GM18519 (cell line): ENCODE measurements at regions not wholly inside any gene's neighbourhood (a gene's known extent, or its start where the extent isn't known, plus 50 kb on each side); places are given as distances from the start of the nearest gene placed in this dataset.

ENCODE experiments used
- ATAC-seq: cut with Tn5 transposase; IDR thresholded peaks from one replicate; pipeline ENCODE4 v1.9.1; 2021; ENCODE audit warnings: mild to moderate bottlenecking, moderate library complexity; ENCODE audit not compliant: unreplicated experiment, low FRiP score

DNA sequence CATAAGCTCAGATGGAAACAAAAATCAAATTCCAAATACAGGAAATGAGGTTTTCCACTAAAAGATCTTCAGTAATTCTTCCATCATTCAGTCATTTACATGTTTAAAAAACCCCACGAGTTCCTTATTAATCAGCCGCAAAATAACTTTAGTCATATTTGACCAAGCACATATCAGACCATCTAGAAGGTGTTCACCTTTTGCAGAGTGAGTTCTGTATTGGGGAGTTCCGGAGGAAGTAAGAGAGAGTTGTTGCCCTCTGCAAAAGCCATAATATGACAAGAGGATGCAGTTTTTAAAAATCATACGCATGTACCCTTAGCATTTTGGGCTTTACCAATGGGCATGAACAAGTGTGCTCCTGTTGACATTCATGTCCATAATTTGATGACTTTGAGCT is 61.6 kb downstream of the CCR1 start:
- ATAC-seq = no peak

GRCh38 chr3:46146021-46146420 is 62.1 kb downstream of the CCR1 start:
- no peak for ATAC-seq

DNA sequence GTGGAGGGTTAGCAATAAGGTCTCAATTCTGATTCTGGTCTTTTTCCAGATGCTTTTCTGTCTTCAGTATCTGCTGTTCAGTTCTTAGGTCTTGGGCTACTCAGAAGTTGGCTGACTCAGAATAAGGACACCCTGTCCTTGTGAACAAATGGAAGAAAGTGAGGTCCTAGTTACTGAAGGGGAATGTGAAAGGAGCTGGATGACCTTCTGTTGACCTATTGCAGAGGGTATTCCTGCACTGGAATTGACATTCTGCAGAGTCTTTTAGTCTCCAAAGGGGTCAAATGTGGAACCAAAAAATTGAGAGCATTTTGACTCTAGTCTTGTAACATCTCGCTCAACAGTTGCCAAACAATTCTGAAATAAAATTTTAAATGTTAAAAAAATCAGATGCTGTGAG is 63.0 kb downstream of the CCR1 start:
- no peak for ATAC-seq

GRCh38 chr3:46143951-46144473 is 64.1 kb downstream of the CCR1 start:
- no peak for ATAC-seq

GRCh38 chr3:46141813-46142212 is 66.3 kb downstream of the CCR1 start:
- ATAC-seq = no peak

DNA sequence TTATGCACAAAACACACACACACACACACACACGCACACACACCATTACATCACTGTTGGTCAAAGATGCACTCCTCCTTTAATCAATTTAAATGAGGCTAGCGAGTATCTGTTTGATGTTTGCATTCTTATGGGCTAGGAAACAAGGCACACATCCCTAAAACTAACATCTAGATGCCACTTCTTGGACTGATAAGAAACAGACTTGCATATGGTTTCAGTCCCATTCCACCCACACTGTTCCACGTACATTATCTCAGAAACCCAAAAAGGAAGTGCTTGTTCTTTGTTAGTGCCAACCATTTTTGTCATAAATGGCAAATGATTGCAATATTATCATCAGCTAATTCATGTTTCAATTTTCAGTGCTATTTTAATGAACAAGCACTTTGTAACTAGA is 69.5 kb downstream of the CCR1 start:
- ATAC-seq = no peak

DNA sequence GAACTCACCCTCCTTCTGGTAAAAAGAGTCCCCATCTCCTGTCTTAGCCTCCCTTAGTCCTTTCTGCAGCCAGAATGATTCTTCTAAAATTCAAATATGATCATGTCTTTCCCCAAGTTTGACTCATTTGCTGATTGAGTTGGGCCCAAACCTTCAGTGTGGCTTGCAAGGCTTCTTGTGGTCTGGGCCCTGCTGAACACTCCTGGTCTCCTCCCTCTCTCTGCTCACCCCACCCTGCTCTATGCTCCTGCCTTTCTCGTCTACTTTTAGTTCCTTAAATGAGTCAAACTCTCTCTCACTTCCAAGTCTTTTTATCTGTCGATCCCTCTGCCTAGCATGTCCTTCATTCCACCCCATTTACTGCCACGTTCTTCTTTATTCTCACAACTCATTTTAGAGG is 72.6 kb downstream of the CCR1 start:
- no peak for ATAC-seq

DNA sequence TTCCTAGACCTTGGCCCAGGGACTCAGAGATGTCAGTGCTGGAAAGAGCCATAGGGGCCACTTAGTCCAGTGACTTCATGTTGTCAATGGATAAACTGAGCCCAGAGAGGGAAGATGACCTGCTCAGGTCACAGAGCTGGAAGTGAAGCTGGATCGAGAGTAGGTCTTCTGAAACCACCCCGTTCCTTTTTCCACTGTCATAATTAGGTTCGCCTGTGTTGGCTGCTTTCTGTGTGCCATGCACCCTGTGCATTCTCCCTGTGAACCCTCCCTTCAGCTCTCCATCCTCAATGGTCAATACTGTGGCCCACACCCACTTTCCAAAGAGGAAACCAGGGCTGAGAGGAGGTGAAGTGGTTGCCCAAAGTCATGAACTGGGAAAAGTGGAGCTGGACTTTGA is 74.8 kb downstream of the CCR1 start:
- no peak for ATAC-seq

DNA sequence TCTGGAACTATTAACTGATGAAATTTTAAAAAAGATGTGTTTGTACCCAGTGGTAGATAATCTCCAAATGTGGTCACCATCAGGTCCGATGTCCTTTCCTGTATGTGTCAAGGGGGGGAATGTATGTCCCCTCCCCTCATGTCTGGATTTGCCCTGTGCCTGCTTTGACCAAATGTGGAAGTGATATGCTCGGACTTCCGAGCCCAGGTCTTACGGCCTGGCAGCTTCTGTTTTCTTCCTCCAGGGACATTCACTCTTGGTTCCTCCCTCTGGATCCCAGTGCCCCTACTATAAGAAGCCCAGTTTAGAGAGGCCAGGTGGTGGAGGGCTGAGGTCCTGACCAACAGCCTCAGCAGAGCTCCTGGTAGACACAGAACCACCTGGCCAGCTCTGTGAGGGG is 75.5 kb downstream of the CCR1 start:
- ATAC-seq = no peak

DNA sequence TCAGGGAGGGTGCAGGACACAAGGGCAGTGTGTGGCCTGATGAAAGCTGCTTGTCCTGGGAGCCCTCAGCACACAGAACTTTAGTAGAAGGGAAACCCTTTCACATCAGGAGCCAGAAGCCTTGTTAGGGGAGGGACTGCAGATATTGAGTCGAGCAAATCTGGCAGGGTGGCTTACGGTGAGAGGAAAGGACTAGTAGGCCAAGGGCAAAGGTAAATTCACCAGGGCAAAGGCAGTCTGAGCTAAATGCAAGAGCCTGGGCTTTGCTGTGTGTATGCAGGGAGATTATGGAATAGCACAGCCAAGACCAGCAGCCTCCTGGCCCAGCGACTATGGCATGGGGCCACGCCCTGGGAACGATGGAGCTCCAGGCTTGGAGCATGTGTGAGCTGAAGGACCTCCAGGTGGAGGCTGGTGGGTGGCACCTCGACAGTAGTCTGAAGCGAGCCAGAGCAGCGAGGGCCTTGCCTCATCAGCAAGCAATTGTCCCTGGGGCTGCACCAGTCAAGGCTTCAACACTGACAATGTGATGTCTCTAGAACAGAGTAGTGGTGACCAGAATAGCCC is 76.1 kb downstream of the CCR1 start:
- no peak for ATAC-seq

DNA sequence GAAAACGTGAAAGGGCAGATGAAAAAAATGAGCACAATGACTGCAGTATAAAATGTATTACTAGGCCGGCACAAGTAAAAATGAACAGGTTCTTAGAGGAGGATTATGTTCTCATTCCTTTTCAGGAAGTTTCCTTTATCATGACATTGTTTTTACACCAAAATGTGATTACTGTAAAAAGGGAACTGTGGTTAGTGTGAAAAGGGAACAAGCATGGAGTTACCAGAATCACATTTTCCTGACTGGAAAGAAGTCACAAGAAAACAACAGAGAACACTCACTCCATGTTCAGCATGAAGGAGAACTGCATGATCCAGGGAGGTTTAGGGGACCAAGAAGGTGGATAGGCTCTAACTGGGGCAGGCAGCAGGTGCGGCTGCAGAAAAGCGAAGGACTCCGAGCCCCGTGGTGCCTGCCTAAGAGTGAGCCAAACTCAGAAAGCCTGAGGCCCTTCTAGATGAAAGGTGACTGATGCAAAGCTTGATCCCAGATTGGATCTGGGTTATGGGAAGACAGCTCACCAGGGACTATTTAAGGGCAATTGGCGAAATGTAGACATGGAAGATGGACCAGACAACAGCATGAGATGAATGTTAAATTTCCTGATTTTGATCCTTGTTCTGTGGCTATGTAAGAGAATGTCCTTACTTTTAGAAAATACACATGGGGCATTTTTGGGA is 77.3 kb downstream of the CCR1 start:
- ATAC-seq = no peak

- no peak for ATAC-seq
Observed at GRCh38 chr3:46129588-46130272, 78.4 kb downstream of the CCR1 start.

- ATAC-seq = no peak
Observed at GRCh38 chr3:46127503-46127902, 80.6 kb downstream of the CCR1 start.

DNA sequence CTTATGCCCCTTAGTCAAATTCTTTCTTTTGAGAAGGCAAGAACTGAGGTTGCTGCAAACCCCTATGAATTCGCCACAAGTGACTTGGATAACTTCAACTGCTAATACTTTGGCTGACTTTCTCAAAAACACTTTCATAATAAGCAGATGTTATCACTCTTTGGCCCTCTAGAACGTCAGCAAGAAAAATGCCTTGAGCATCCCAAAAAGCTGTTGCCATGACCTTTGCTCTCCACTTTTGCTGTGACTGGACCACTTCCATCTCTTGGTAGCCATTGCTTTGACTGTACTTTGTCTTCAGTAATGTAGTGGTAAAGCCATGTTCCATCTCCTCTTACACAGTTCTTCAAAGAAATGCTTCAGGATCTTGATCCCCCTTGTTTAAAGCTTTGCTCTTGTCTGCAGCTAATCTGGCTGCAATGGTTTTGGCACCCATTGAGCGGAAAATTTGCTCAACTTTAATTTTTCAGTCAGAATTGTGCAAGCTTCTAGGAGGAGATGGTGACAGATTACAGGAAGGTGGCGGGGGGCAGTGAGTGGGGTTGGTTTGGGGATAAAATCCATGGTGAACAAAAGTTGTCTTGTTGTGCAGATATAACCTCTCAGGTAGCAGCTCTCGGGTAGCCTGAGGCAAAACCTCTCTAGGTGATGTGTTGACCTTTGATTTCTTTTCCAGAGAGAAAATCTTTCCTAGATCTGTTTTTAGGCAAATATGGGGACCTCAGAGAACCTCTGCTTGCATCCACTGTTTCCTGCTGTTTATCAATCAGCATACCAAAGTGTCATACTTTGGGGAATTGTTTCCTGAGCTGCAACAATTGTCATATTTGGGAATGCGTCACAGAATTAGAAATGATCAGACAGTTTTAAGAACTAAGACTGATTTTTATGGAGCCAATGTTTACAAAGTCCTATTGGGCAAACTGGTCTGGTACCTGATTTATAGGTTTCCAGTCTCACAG is 83.6 kb downstream of the CCR1 start:
- ATAC-seq = no peak

GRCh38 chr3:46123646-46124045 is 84.5 kb downstream of the CCR1 start:
- no peak for ATAC-seq

DNA sequence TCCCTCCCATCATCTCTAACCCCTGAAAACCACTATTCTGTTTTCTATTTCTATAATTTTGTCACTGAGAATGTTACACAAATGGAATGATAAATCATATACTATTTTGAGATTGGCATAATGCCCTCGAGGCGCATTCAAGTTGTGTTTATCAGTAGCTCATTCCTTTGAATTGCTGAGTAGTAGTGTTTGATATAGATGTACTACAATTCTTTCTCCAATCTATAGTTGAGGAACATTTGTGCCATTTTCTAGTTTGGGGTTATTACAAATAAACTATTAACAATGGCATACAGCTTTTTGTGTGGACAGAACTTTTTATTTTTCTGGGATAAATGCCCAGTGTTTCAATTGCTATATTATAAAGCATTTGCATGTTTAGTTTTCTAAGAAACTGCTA is 86.0 kb downstream of the CCR1 start:
- no peak for ATAC-seq

- no peak for ATAC-seq
Observed at GRCh38 chr3:46120983-46121382, 87.1 kb downstream of the CCR1 start.

DNA sequence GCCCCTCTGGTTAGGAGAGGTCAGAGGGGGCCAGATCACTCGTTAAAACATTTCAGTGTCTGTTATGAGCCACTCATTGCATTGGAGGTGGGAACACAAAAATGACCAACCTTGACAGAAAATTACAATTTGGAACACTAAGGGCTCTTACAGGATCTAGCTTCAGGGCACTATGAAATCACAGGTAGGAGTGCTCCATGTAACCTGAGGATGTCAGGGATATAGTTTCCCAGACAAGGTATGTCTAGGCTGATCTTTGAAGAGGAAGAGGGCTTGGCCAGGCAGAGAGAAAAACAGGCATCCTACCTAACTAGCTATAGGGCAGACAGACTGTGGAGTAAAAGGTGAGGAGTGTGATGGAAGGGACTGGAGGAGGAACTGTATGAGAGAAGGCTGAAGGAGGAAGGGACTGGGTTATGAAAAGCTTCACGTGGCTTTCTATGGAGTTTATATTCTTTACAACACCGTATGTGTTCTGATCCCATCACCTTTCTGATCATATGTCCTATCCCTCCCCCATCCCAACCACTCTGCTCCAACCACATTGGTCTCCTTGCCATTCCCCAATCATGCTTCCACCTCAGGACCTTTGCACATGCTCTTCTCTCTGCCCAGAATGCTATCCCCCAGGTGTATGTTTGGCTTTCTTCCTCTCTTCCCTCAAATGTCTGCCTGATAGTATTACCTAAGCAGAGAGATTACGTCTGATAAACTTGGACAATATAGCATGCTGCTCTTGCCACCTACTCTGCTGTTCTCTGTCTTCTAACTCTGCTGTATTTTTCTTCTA is 88.2 kb downstream of the CCR1 start:
- ATAC-seq = no peak

DNA sequence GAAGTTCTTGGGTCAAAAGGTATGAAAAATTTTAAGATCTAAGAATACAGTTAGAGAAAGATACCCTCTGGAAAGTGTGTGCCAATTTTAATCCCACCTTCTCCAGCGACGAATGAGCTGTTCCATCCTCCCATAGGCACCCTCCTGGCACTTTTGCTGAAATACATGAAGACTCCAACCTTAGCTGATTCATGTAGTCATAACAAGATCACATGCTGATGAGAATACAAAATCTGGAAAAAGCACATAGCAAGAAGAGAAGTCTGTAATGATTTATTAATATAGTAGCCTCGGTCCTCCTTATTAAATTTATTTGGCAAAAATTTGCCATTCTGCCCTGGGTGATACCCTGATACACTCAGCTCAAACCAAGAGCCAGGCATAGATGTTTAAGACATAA is 88.9 kb downstream of the CCR1 start:
- no peak for ATAC-seq

- ATAC-seq = no peak
Observed at GRCh38 chr3:46116996-46117395, 89.7 kb upstream of the XCR1 start.
